Parathyroid adenoma (tissue), 2 donors: ENCODE measurements at regions not wholly inside any gene's neighbourhood (a gene's known extent, or its start where the extent isn't known, plus 50 kb on each side); places are given as distances from the start of the nearest gene placed in this dataset.
"Not testable (repeated sequence)": the region's sequence is repeated elsewhere in the genome, so short reads cannot be mapped to it uniquely, and the experiment has no call there.

Experiments used
- H2AFZ ChIP-seq: fragments of 300-600 bp; sonication (generic); one replicate; pipeline ENCODE4 v1.7.0; 2017; ENCODE audit warnings: antibody characterized with exemption, mild to moderate bottlenecking
- H3K27ac ChIP-seq: fragments of 300-600 bp; sonication (generic); one replicate; pipeline ENCODE4 v1.7.0; 2017
- H3K27me3 ChIP-seq: fragments of 300-600 bp; sonication (generic); one replicate; pipeline ENCODE4 v1.7.0; 2017; ENCODE audit warnings: low read length; ENCODE audit not compliant: control insufficient read depth, insufficient read depth
- H3K36me3 ChIP-seq: fragments of 300-600 bp; sonication (generic); one replicate; pipeline ENCODE4 v1.7.0; 2017; ENCODE audit warnings: low read length; ENCODE audit not compliant: control insufficient read depth, insufficient read depth
- H3K4me1 ChIP-seq: fragments of 300-600 bp; sonication (generic); one replicate; pipeline ENCODE4 v1.7.0; 2017; ENCODE audit warnings: control low read depth
- H3K4me2 ChIP-seq: fragments of 300-600 bp; sonication (generic); one replicate; pipeline ENCODE4 v1.7.0; 2017; ENCODE audit warnings: low read length
- H3K4me3 ChIP-seq: fragments of 300-600 bp; sonication (generic); one replicate; pipeline ENCODE4 v1.7.0; 2017; ENCODE audit warnings: low read depth, low read length
- H3K79me2 ChIP-seq: fragments of 300-600 bp; sonication (generic); one replicate; pipeline ENCODE4 v1.7.0; 2017; ENCODE audit warnings: control low read depth
- H3K9ac ChIP-seq: fragments of 300-600 bp; sonication (generic); one replicate; pipeline ENCODE4 v1.7.0; 2017; ENCODE audit warnings: mild to moderate bottlenecking
- H3K9me3 ChIP-seq: fragments of 300-600 bp; sonication (generic); one replicate; pipeline ENCODE4 v1.7.0; 2017; ENCODE audit warnings: low read length; ENCODE audit not compliant: control insufficient read depth
- CTCF ChIP-seq: fragments of 300-600 bp; sonication (generic); IDR thresholded peaks from one replicate; pipeline ENCODE4 v1.7.0; 2017; ENCODE audit warnings: antibody characterized with exemption, mild to moderate bottlenecking
- donor health status: primary hyperparathyroidism.

- Histone ChIP-seq H2AFZ (no peak overlapping the region), H3K9me3 (no peaks in the 10 kb centered on the region), H3K4me2 (no peak overlapping the region), H3K4me1 (no peaks in the 10 kb centered on the region), H3K4me3 (no peak overlapping the region), H3K36me3 (no peaks in the 10 kb centered on the region), H3K27me3 (no peaks in the 10 kb centered on the region), H3K9ac (no peak overlapping the region), H3K27ac (no peak overlapping the region), H3K79me2 (no peaks in the 10 kb centered on the region)
- no peak for TF ChIP-seq CTCF
These were observed 841.6 kb upstream of the SLC39A10 start for GRCh38 chr2:194815475-194815874.

GRCh38 chr2:194802589-194802988 lies 854.4 kb upstream of the SLC39A10 start:
- Histone ChIP-seq H3K4me3 (no peak overlapping the region), H2AFZ (no peak overlapping the region), H3K79me2 (no peaks in the 10 kb centered on the region), H3K27ac (no peak overlapping the region), H3K4me1 (no peaks in the 10 kb centered on the region), H3K27me3 (no peaks in the 10 kb centered on the region), H3K9me3 (no peaks in the 10 kb centered on the region), H3K4me2 (no peak overlapping the region), H3K9ac (no peak overlapping the region), H3K36me3 (no peaks in the 10 kb centered on the region)
- TF ChIP-seq CTCF, result no peak

GRCh38 chr2:194787071-194787470 lies 870.0 kb upstream of the SLC39A10 start:
- not testable (repeated sequence) for H3K79me2 ChIP-seq, H3K27ac ChIP-seq, H3K9me3 ChIP-seq, H3K4me1 ChIP-seq, H3K4me2 ChIP-seq, H2AFZ ChIP-seq, H3K9ac ChIP-seq, H3K36me3 ChIP-seq, H3K4me3 ChIP-seq, H3K27me3 ChIP-seq

GRCh38 chr2:194771394-194771793 lies 885.6 kb upstream of the SLC39A10 start:
- H3K4me1 ChIP-seq, H2AFZ ChIP-seq, H3K27me3 ChIP-seq, H3K27ac ChIP-seq, H3K4me3 ChIP-seq, H3K9me3 ChIP-seq, H3K9ac ChIP-seq, H3K4me2 ChIP-seq, H3K36me3 ChIP-seq, H3K79me2 ChIP-seq: not testable (repeated sequence)

GRCh38 chr2:194769030-194769429 lies 888.0 kb upstream of the SLC39A10 start:
- Histone ChIP-seq H3K9me3 (no peaks in the 10 kb centered on the region), H3K4me3 (no peak overlapping the region), H3K9ac (no peak overlapping the region), H3K36me3 (no peaks in the 10 kb centered on the region), H3K27me3 (no peaks in the 10 kb centered on the region), H2AFZ (no peak overlapping the region), H3K4me2 (no peak overlapping the region), H3K4me1 (no peaks in the 10 kb centered on the region), H3K27ac (no peak overlapping the region), H3K79me2 (no peaks in the 10 kb centered on the region)
- no peak for TF ChIP-seq CTCF

GRCh38 chr2:194765723-194766122 lies 891.3 kb upstream of the SLC39A10 start:
- Histone ChIP-seq H3K36me3 (no peaks in the 10 kb centered on the region), H3K9me3 (no peaks in the 10 kb centered on the region), H3K9ac (no peak overlapping the region), H3K4me2 (no peak overlapping the region), H3K27me3 (no peaks in the 10 kb centered on the region), H3K27ac (no peak overlapping the region), H3K79me2 (no peaks in the 10 kb centered on the region), H3K4me3 (no peak overlapping the region), H3K4me1 (no peaks in the 10 kb centered on the region), H2AFZ (no peak overlapping the region)
- TF ChIP-seq CTCF, result no peak
